Hematopoietic multipotent progenitor cell treated with erythropoietin and hydrocortisone succinate and interleukin-3 and kit ligand, for 6 days (in vitro differentiated cells): ENCODE measurements at regions not wholly inside any gene's neighbourhood (a gene's known extent, or its start where the extent isn't known, plus 50 kb on each side); places are given as distances from the start of the nearest gene placed in this dataset.
"Not testable (repeated sequence)": the region's sequence is repeated elsewhere in the genome, so short reads cannot be mapped to it uniquely, and the experiment has no call there.

Source experiments
- DNase-seq: peaks from one replicate; pipeline ENCODE4 v3.0.0-alpha.2; 2015

GRCh38 chr22:12279512-12280474, 3248.2 kb upstream of the OR11H1 start:
- DNase-seq: not testable (repeated sequence)

GRCh38 chr22:12284690-12285089, 3243.3 kb upstream of the OR11H1 start:
- DNase-seq: peak; percentile 0

- not testable (repeated sequence) for DNase-seq
Measured at GRCh38 chr22:12297351-12297750, 3230.6 kb upstream of the OR11H1 start.
